HEK293T (cell line): ENCODE measurements at regions not wholly inside any gene's neighbourhood (a gene's known extent, or its start where the extent isn't known, plus 50 kb on each side); places are given as distances from the start of the nearest gene placed in this dataset.

Source experiments
- ARNT ChIP-seq: fragments of 450-650 bp; IDR thresholded peaks from 2 replicates; pipeline ENCODE4 v1.6.1; 2017; ENCODE audit warnings: mild to moderate bottlenecking
- BHLHE40 ChIP-seq: fragments of 450-650 bp; IDR thresholded peaks from 2 replicates; pipeline ENCODE4 v1.6.1; 2016; ENCODE audit warnings: mild to moderate bottlenecking, moderate library complexity, borderline replicate concordance
- FOXA1 ChIP-seq: fragments of 450-650 bp; IDR thresholded peaks from 2 replicates; pipeline ENCODE4 v1.6.1; 2016; ENCODE audit warnings: mild to moderate bottlenecking
- FOXM1 ChIP-seq: fragments of 450-650 bp; IDR thresholded peaks from 2 replicates; pipeline ENCODE4 v1.6.1; 2017; ENCODE audit warnings: mild to moderate bottlenecking, borderline replicate concordance
- HDGF ChIP-seq: fragments of 450-650 bp; IDR thresholded peaks from 2 replicates; pipeline ENCODE4 v1.6.1; 2017; ENCODE audit warnings: antibody characterized with exemption, borderline replicate concordance
- L3MBTL2 ChIP-seq: fragments of 450-650 bp; conservative IDR thresholded peaks from 2 replicates; pipeline ENCODE4 v1.6.1; 2016; ENCODE audit warnings: mild to moderate bottlenecking
- NFRKB ChIP-seq: fragments of 450-650 bp; IDR thresholded peaks from 2 replicates; pipeline ENCODE4 v1.6.1; 2016; ENCODE audit warnings: mild to moderate bottlenecking, moderate library complexity
- PKNOX1 ChIP-seq: fragments of 450-650 bp; IDR thresholded peaks from 2 replicates; pipeline ENCODE4 v1.6.1; 2016
- SP1 ChIP-seq: fragments of 450-650 bp; IDR thresholded peaks from 2 replicates; pipeline ENCODE4 v1.6.1; 2017
- TARDBP ChIP-seq: fragments of 450-650 bp; IDR thresholded peaks from 2 replicates; pipeline ENCODE4 v1.6.1; 2016

- no peak for TF ChIP-seq NFRKB
- no peak for TF ChIP-seq FOXM1
- TF ChIP-seq SP1 = no peak
- no peak for TF ChIP-seq PKNOX1
- no peak for TF ChIP-seq FOXA1
- no peak for TF ChIP-seq L3MBTL2
- no peak for TF ChIP-seq HDGF
- no peak for TF ChIP-seq TARDBP
- TF ChIP-seq BHLHE40 = no peak
- TF ChIP-seq ARNT = no peak
These were observed 350.1 kb upstream of the MKI67 start for GRCh38 chr10:128476368-128476725.
